ENCODE measurements at regions not wholly inside any gene's neighbourhood (a gene's known extent, or its start where the extent isn't known, plus 50 kb on each side); places are given as distances from the start of the nearest gene placed in this dataset.

DNA sequence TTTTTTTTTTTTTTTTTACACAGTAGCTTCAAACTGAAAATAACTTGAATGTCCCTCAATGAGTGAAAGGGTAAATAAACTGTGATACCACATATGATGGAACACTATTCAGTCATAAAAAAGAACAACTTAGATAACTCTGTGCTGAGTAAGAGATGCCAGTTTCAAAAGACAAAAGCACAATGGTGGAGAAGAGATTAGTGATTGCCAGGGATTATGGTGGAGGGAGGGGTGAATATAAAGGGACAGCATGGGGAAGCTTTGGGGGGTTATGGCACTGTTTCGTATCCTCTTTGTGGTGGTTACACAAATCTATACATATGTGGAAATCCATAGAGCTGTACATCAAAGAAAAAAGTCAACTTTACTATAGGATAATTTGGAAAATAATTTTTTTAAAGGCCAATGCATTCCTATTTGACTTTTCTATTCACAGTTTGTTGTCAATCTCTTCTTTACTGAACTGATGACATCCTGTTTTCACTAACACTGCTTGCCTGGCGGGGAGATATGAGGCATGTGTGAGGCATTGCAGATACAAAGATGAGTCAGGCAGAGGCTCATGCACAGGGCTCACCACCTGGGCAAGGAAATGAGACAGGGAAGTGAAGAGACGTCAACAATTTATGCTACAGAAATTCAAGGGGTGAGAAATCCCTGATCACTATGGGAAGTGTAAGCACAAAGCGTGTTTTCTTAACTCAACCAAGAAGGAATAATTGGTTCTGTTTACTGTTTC is 302.7 kb downstream of the DUSP10 start:
- DNase-seq: no peak

DNA sequence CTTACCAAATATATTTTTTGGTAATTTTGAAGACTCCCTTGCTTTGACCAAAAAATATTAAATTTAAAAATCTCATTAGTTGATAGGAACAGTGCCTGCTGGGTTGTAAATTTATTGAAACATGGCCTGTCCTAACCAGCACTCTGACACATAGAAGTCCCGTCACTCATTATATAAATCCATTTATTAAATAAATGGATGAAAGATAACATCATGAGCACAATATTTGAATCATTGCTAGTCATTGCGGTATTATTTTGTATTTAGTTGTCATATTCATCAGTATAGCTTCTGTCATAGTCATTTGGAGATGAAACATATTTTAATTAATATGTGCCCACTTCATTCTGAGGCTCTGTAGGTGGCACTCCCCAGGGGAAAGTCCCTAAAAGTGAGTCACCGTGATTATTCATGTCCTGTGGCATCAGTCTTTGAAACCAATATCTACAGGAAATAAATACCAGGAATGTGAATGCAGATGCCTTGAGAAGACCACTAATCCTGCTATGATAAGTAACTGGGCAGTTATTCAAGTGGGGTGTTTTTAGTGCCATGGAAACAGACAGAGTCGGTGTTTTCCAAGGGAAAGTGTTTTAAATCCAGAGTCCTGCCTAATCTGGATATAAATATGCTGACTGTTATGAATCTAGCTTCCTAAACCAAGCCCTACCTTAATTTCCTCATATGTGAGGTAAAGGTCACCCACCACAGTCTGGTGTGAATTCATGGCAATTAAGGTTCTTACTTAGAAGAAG is 302.0 kb downstream of the DUSP10 start:
- DNase-seq: no peak

DNA sequence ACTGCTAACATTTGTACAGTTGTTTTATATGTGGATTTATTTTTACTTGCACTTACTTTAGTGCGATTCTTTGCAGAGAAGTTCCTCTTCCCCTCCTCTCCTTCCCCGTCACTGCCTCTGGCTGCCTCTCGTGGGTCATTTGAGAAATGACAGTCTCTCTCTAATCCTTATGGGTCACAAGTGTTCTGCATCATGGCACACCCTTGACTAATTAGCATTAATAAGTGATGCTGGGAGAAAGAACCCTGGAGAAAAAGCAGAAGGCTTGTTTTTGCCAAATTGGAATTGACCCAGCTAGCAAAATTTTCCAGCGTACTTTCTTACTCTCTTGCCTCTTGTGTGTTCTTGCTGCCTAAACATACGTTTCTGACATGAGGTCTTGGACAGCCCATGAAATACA is 301.2 kb downstream of the DUSP10 start:
- no peak for DNase-seq

DNA sequence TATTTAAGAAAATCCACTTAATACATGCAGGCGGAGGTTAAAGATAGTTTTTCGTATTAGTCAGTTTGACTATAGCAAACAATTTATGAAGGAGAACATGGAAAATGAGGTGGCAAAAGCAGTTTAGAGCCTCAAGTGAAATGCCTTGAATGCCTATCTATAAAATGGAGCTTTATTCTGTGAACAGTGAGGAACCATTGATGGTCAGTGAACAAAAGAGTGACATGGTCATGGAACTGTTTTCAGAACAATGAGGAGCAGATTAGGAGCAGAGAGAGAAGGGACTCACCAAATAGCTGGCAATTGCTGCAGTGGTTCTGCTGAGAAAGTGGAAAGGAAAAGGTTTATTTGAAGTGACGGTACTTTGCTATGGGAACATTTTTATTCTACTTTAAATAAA is 299.8 kb downstream of the DUSP10 start:
- no peak for DNase-seq

DNA sequence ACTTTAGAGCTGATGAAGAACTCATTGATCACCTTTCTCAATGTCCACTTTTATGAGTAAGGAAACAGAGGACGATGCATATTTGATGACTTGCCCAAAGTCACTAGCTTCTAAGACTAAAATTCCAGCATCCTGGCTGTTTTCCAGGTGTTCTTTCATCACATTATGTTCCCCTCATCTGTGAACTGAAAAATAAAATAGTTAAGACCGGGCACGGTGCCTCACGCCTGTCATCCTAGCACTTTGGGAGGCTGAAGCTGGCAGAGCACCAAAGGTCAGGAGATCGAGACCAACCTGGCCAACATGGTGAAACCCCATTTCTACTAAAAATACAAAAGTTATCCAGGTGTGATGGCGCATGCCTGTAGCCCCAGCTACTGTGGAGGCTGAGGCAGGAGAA is 297.5 kb downstream of the DUSP10 start:
- DNase-seq: no peak

- no peak for DNase-seq
Measured at GRCh38 chr1:221448585-221449175, 293.2 kb downstream of the DUSP10 start.

DNA sequence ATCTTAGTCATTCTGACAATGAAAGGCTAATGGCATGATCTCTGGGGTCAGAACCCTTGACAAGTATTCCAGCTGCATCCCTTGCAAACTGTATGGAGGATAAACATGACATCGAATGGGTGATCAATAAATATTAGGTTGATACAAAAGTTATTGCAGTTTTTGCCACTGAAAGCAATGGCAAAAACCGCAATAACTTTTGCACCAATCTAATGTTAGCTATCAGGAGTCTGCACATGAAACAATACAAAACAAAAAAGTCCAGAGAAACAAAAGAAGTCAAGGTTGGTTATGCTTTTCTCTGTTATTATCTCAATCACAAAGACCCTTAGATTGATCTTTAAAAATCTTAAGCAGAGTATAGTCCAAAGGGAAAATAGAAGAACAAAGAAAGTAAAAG is 292.7 kb downstream of the DUSP10 start:
- DNase-seq: no peak

- no peak for DNase-seq
Measured at GRCh38 chr1:221449801-221450470, 292.0 kb downstream of the DUSP10 start.

GRCh38 chr1:221451741-221452140 is 290.1 kb downstream of the DUSP10 start:
- no peak for DNase-seq

- DNase-seq: no peak
Measured at GRCh38 chr1:221454096-221454495, 287.8 kb downstream of the DUSP10 start.

DNA sequence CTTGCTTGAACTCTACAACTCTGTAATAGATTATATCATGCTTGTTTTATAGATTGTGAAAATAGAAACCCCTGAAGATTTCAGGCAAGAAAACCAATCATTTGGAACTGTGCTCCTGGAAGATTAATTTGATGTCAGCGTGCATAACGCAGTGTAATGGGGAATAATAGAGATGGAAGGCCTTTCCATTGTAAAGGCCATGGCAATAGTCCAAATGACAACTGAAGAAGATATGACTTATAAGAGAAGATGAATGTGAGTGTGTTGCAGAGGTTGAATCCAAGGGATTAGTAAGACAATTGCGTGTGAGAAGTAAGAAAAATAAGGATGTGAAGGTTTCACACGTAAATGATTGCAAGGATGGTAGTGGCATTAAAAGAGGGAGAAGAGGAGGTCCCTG is 285.0 kb downstream of the DUSP10 start:
- no peak for DNase-seq

GRCh38 chr1:221457685-221458446 is 284.0 kb downstream of the DUSP10 start:
- DNase-seq: no peak

- no peak for DNase-seq
Measured at GRCh38 chr1:221458447-221459156, 283.3 kb downstream of the DUSP10 start.

GRCh38 chr1:221459558-221459957 is 282.3 kb downstream of the DUSP10 start:
- no peak for DNase-seq

DNA sequence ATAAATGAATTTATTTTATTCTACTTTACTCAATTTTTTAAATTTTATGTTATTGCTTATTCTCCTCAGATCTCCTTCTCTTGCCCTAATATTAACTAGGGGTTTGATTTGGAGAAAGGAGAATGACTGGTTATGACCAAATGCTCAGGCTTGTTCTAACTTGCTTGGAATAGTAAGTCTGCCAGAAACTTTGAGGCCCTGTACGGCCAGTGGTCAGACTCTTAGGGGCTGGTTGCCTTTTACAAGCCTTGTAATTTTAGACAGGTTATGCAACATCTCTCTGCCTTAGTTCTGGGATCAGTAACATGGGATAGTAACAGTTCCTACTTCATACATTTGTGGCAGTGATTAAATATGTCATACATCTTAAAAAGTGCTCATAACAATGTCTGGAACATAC is 279.5 kb downstream of the DUSP10 start:
- DNase-seq: no peak

GRCh38 chr1:221468546-221468945 is 273.3 kb downstream of the DUSP10 start:
- no peak for DNase-seq

DNA sequence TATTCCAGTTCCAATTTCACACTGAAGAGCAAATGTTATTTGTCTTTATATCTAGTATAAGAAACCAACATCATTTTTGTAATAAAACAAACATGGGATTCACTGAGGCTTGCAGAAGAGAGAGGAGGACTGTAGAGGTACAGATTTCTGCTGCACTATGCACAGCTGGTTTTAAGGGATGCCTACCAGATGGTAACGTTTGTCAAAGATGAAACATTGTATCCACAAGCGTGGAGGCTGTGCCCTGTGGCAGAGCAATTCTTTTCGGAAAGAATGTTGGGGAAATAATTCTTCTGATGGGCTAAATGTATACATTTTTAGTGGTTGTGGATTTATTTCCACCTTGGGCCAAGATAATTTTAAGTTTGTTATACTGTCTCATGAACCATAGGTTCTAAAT is 272.4 kb downstream of the DUSP10 start:
- DNase-seq: no peak

GRCh38 chr1:221470000-221470698 is 271.7 kb downstream of the DUSP10 start:
- DNase-seq: no peak

- DNase-seq: no peak
Measured at GRCh38 chr1:221473411-221473810, 268.5 kb downstream of the DUSP10 start.

DNA sequence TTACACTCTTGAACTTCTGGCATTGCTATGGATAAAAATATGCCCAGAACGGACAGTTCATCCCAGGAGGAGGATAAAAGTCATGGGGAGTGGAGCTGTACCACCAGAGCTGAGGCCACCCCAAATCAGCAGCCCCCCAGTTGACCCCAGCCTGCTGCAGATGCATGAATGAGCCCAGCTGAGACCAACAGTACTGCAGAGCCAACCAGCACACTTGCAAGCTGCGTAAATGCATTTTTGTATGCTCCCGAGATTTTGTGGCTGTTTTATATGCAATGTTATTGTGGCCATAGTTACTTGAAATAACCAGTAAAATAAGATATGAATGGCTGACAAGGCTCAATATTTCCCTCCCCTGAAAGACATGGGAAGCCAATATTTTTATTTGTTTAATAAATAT is 264.6 kb downstream of the DUSP10 start:
- no peak for DNase-seq
